ENCODE measurements at regions not wholly inside any gene's neighbourhood (a gene's known extent, or its start where the extent isn't known, plus 50 kb on each side); places are given as distances from the start of the nearest gene placed in this dataset.

DNA sequence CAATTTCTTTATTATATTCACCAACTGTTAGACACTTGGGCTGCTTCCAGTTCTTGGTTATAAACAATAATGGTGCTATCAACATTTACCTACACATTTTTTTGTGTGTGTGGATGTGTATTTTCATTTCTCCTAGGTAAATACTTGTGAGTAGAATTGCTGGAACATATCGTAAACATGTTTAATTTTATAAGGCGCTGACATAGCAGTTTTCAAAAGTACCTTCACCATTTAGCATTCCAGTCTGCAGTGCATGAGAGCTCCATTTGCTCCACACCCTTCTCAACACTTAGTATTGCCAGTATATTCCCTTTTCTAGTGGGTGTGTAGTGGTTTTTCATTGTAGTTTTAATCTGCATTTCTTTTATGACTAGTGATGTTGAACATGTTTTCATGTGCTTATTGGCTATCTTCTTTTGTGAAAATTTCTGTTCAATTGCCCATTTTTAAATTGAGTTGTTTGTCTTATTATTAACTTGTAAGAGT, 59.6 kb upstream of the FAM204A start:
- TF ChIP-seq, protein P1, sequence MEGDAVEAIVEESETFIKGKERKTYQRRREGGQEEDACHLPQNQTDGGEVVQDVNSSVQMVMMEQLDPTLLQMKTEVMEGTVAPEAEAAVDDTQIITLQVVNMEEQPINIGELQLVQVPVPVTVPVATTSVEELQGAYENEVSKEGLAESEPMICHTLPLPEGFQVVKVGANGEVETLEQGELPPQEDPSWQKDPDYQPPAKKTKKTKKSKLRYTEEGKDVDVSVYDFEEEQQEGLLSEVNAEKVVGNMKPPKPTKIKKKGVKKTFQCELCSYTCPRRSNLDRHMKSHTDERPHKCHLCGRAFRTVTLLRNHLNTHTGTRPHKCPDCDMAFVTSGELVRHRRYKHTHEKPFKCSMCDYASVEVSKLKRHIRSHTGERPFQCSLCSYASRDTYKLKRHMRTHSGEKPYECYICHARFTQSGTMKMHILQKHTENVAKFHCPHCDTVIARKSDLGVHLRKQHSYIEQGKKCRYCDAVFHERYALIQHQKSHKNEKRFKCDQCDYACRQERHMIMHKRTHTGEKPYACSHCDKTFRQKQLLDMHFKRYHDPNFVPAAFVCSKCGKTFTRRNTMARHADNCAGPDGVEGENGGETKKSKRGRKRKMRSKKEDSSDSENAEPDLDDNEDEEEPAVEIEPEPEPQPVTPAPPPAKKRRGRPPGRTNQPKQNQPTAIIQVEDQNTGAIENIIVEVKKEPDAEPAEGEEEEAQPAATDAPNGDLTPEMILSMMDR (IDR thresholded peaks at IDR 0.05; ENCODE audit: borderline replicate concordance, extremely low read depth, low read length, poor library complexity, severe bottlenecking) = no peak
- TF ChIP-seq EZH2 (IDR thresholded peaks at IDR 0.05; ENCODE audit: borderline replicate concordance, low read depth, low read length, severe bottlenecking) = no peak

All from DND-41 (cell line).